WTC11 (cell line): ENCODE measurements at regions not wholly inside any gene's neighbourhood (a gene's known extent, or its start where the extent isn't known, plus 50 kb on each side); places are given as distances from the start of the nearest gene placed in this dataset.

Experiments used
- ATAC-seq: fragments of 200-7000 bp; cut with Tn5 transposase; 2 replicates; pipeline ENCODE4 v1.10.0; 2021; ENCODE audit warnings: mild to moderate bottlenecking, moderate library complexity
- CTCF ChIA-PET: fragments of 300-600 bp; sonication (Branson Sonifier 250); formaldehyde crosslinking; loops from one replicate; lab custom pipeline; 2021; ENCODE audit warnings: antibody characterized with exemption; lab: Charles Lee
- POLR2A ChIA-PET: fragments of 350-600 bp; sonication (Branson Sonifier 250); formaldehyde crosslinking; loops from one replicate; lab custom pipeline; 2021; ENCODE audit warnings: antibody characterized with exemption; lab: Charles Lee
- DNase-seq: peaks from one replicate; pipeline ENCODE4 v3.0.0; 2021; ENCODE audit warnings: low spot score
- H3K27ac Mint-ChIP-seq: 2 replicates; pipeline ENCODE4 v1.8.0; 2021; ENCODE audit warnings: mixed read lengths
- H3K27me3 Mint-ChIP-seq: 2 replicates; pipeline ENCODE4 v1.8.0; 2021; ENCODE audit warnings: low read depth, mild to moderate bottlenecking, moderate library complexity, mixed read lengths
- H3K36me3 Mint-ChIP-seq: 2 replicates; pipeline ENCODE4 v1.8.0; 2021; ENCODE audit warnings: mixed read lengths
- H3K4me1 Mint-ChIP-seq: 2 replicates; pipeline ENCODE4 v1.8.0; 2022; ENCODE audit warnings: mixed read lengths
- H3K4me3 Mint-ChIP-seq: 2 replicates; pipeline ENCODE4 v1.8.0; 2021; ENCODE audit warnings: mild to moderate bottlenecking, moderate library complexity, mixed read lengths
- H3K9me3 Mint-ChIP-seq: 2 replicates; pipeline ENCODE4 v1.8.0; 2021; ENCODE audit warnings: mixed read lengths
- FOXK1 ChIP-seq: sonication (generic); formaldehyde crosslinking; IDR thresholded peaks from 2 replicates; pipeline ENCODE4 v1.8.0; 2022; ENCODE audit warnings: mild to moderate bottlenecking, moderate library complexity, missing genetic modification reagents
- GRHL2 ChIP-seq: fragments of 250-450 bp; sonication (Bioruptor Pico); IDR thresholded peaks from 2 replicates; pipeline ENCODE4 v1.8.0; 2022; ENCODE audit warnings: mild to moderate bottlenecking, moderate library complexity; ENCODE audit not compliant: insufficient replicate concordance, severe bottlenecking
- HMGXB4 ChIP-seq: sonication (generic); formaldehyde crosslinking; IDR thresholded peaks from 2 replicates; pipeline ENCODE4 v1.8.1; 2023; ENCODE audit warnings: mild to moderate bottlenecking, moderate library complexity, missing genetic modification reagents
- MAX ChIP-seq: sonication (generic); formaldehyde crosslinking; IDR thresholded peaks from 2 replicates; pipeline ENCODE4 v1.8.0; 2022; ENCODE audit warnings: mild to moderate bottlenecking, missing genetic modification reagents
- NFYB ChIP-seq: sonication (generic); formaldehyde crosslinking; conservative IDR thresholded peaks from 2 replicates; pipeline ENCODE4 v1.8.0; 2022; ENCODE audit warnings: low read depth, missing genetic modification reagents
- RELA ChIP-seq: sonication (generic); formaldehyde crosslinking; IDR thresholded peaks from 2 replicates; pipeline ENCODE4 v1.8.1; 2022; ENCODE audit warnings: missing genetic modification reagents, mild to moderate bottlenecking, borderline replicate concordance
- RORB ChIP-seq: fragments of 250-450 bp; sonication (Bioruptor Pico); IDR thresholded peaks from 2 replicates; pipeline ENCODE4 v1.9.0; 2021; ENCODE audit warnings: mild to moderate bottlenecking
- ZBTB21 ChIP-seq: sonication (generic); formaldehyde crosslinking; IDR thresholded peaks from 2 replicates; pipeline ENCODE4 v1.8.1; 2023; ENCODE audit warnings: mild to moderate bottlenecking, missing genetic modification reagents, borderline replicate concordance
- ZNF317 ChIP-seq: sonication (generic); formaldehyde crosslinking; IDR thresholded peaks from 2 replicates; pipeline ENCODE4 v1.8.1; 2023; ENCODE audit warnings: low read depth, mild to moderate bottlenecking, moderate library complexity, missing genetic modification reagents, borderline replicate concordance
- ZNF425 ChIP-seq: fragments of 250-450 bp; sonication (Bioruptor Pico); conservative IDR thresholded peaks from 2 replicates; pipeline ENCODE4 v1.9.0; 2021; ENCODE audit warnings: mild to moderate bottlenecking
- ZSCAN18 ChIP-seq: fragments of 250-450 bp; sonication (Bioruptor Pico); IDR thresholded peaks from 2 replicates; pipeline ENCODE4 v2.1.2; 2022; ENCODE audit warnings: mild to moderate bottlenecking, moderate library complexity
- TF ChIP-seq, protein P1 (sequence below): sonication (generic); formaldehyde crosslinking; IDR thresholded peaks from 2 replicates; pipeline ENCODE4 v1.8.1; 2022; ENCODE audit warnings: mild to moderate bottlenecking, moderate library complexity, missing genetic modification reagents
- TF ChIP-seq, protein P2 (sequence below): sonication (generic); formaldehyde crosslinking; IDR thresholded peaks from 2 replicates; pipeline ENCODE4 v1.8.1; 2023; ENCODE audit warnings: mild to moderate bottlenecking, missing genetic modification reagents
- TF ChIP-seq, protein P3 (sequence below): sonication (generic); formaldehyde crosslinking; IDR thresholded peaks from 2 replicates; pipeline ENCODE4 v1.8.0; 2023; ENCODE audit warnings: missing genetic modification reagents, mild to moderate bottlenecking, borderline replicate concordance

DNA sequence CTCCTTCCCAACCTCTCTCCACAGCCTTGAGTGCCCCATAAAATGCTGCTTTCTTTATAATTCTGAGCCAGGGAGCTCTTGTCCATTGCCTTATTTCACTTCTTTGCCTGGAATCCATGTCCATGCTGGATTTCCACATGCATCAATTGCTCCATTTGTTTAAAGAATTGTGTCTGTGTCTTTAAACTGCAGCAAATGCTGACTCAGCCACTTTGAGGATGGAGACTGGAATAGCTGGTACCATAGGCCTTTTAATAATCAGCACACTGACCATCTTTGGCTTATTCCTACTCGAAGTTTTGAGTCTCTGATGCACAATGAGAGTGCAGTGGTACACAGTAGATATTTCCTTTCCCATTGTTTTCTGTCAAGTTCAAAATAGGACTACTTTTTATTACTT is 318.8 kb downstream of the LRIG3 start (continued):
- TF ChIP-seq GRHL2 (no peak), ZSCAN18 (CRISPR knock-in tag) (no peak)

DNA sequence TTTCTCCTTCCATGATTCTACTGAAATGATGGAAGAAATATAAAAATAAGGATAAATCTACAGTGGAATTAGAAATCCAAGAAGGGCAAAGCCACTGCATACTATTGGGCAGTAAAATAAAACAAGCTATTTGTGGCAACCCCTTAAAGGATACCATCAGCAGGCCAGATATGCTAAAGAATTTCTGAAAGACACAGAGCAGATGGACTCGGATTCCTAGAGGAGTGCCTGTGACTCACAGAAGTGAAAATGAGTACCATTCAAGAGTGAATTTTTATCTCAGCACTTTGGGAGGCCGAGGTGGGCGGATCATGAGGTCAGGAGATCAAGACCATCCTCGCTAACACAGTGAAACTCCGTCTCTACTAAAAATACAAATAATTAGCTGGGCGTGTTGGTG is 318.1 kb downstream of the LRIG3 start:
- TF ChIP-seq, protein P1, sequence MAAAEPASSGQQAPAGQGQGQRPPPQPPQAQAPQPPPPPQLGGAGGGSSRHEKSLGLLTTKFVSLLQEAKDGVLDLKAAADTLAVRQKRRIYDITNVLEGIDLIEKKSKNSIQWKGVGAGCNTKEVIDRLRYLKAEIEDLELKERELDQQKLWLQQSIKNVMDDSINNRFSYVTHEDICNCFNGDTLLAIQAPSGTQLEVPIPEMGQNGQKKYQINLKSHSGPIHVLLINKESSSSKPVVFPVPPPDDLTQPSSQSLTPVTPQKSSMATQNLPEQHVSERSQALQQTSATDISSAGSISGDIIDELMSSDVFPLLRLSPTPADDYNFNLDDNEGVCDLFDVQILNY (CRISPR knock-in tag), result no peak
- TF ChIP-seq ZBTB21 (CRISPR knock-in tag), result no peak
- TF ChIP-seq ZNF425 (CRISPR knock-in tag), result no peak
- TF ChIP-seq, protein P2, sequence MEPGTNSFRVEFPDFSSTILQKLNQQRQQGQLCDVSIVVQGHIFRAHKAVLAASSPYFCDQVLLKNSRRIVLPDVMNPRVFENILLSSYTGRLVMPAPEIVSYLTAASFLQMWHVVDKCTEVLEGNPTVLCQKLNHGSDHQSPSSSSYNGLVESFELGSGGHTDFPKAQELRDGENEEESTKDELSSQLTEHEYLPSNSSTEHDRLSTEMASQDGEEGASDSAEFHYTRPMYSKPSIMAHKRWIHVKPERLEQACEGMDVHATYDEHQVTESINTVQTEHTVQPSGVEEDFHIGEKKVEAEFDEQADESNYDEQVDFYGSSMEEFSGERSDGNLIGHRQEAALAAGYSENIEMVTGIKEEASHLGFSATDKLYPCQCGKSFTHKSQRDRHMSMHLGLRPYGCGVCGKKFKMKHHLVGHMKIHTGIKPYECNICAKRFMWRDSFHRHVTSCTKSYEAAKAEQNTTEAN (CRISPR knock-in tag), result no peak
- TF ChIP-seq RORB, result no peak
- no peak for TF ChIP-seq MAX (CRISPR knock-in tag)
- Mint-ChIP-seq H3K27ac (no peak overlapping the region), H3K9me3 (peaks cover 15% of the 10 kb centered on the region), H3K4me3 (no peak overlapping the region), H3K27me3 (no peaks in the 10 kb centered on the region), H3K4me1 (no peaks in the 10 kb centered on the region), H3K36me3 (no peaks in the 10 kb centered on the region)
- ChIA-PET CTCF (no interaction called here), POLR2A (no interaction called here)
- no peak for DNase-seq
- no peak for ATAC-seq

DNA sequence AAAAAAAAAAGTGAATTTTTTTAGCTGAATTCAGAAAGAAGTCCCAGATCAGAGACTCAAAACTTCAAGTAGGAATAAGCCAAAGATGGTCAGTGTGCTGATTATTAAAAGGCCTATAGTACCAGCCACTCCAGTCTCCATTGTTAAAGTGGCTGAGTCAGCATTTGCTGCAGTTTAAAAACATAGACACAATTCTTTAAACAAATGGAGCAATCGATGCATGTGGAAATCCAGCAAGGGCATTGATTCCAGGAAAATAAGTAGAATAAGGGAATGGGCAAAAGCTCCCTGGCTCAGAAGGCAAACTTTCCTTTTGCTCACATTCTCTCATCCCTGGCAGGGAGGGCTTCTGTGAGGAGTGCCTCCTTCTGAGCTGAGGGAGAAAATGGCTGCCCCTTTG is 317.6 kb downstream of the LRIG3 start:
- Mint-ChIP-seq H3K27me3 (no peaks in the 10 kb centered on the region), H3K4me3 (no peak overlapping the region), H3K36me3 (no peaks in the 10 kb centered on the region), H3K27ac (no peak overlapping the region), H3K9me3 (peaks cover 15% of the 10 kb centered on the region), H3K4me1 (no peaks in the 10 kb centered on the region)
- DNase-seq (no peak), ATAC-seq (no peak)
- ChIA-PET CTCF (interaction anchor here (1.0 kb wide), 1 partner anchor 62 kb away, joined by 3 read pairs; no protein-coding TSS in a partner anchor), POLR2A (no interaction called here)
- no peak for TF ChIP-seq HMGXB4 (CRISPR knock-in tag)
- TF ChIP-seq FOXK1 (CRISPR knock-in tag), result no peak
- no peak for TF ChIP-seq RELA (CRISPR knock-in tag)
- TF ChIP-seq NFYB (CRISPR knock-in tag), result no peak
- TF ChIP-seq, protein P3, sequence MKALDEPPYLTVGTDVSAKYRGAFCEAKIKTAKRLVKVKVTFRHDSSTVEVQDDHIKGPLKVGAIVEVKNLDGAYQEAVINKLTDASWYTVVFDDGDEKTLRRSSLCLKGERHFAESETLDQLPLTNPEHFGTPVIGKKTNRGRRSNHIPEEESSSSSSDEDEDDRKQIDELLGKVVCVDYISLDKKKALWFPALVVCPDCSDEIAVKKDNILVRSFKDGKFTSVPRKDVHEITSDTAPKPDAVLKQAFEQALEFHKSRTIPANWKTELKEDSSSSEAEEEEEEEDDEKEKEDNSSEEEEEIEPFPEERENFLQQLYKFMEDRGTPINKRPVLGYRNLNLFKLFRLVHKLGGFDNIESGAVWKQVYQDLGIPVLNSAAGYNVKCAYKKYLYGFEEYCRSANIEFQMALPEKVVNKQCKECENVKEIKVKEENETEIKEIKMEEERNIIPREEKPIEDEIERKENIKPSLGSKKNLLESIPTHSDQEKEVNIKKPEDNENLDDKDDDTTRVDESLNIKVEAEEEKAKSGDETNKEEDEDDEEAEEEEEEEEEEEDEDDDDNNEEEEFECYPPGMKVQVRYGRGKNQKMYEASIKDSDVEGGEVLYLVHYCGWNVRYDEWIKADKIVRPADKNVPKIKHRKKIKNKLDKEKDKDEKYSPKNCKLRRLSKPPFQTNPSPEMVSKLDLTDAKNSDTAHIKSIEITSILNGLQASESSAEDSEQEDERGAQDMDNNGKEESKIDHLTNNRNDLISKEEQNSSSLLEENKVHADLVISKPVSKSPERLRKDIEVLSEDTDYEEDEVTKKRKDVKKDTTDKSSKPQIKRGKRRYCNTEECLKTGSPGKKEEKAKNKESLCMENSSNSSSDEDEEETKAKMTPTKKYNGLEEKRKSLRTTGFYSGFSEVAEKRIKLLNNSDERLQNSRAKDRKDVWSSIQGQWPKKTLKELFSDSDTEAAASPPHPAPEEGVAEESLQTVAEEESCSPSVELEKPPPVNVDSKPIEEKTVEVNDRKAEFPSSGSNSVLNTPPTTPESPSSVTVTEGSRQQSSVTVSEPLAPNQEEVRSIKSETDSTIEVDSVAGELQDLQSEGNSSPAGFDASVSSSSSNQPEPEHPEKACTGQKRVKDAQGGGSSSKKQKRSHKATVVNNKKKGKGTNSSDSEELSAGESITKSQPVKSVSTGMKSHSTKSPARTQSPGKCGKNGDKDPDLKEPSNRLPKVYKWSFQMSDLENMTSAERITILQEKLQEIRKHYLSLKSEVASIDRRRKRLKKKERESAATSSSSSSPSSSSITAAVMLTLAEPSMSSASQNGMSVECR (CRISPR knock-in tag), result no peak
- TF ChIP-seq ZNF317 (CRISPR knock-in tag), result no peak
